ENCODE measurements at regions not wholly inside any gene's neighbourhood (a gene's known extent, or its start where the extent isn't known, plus 50 kb on each side); places are given as distances from the start of the nearest gene placed in this dataset.

DNA sequence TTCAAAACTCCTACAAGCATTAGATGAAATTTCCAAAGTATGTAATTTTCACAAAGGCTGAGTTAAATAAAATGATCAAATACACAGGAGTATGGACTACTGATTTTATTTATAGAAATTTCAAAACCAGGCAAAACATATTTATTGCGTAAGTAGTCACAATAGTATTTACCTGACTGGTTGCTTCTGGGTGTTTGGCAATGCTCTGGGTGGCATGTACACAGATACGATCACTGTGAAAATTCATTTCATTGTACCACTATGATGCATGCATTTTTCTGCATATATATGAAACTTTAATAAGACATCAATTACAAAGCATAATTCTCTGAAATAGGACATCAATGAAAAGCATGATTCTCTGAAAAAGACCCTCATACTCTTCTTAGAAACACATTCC lies 384.2 kb downstream of the TLL1 start:
- TF ChIP-seq, protein P1, sequence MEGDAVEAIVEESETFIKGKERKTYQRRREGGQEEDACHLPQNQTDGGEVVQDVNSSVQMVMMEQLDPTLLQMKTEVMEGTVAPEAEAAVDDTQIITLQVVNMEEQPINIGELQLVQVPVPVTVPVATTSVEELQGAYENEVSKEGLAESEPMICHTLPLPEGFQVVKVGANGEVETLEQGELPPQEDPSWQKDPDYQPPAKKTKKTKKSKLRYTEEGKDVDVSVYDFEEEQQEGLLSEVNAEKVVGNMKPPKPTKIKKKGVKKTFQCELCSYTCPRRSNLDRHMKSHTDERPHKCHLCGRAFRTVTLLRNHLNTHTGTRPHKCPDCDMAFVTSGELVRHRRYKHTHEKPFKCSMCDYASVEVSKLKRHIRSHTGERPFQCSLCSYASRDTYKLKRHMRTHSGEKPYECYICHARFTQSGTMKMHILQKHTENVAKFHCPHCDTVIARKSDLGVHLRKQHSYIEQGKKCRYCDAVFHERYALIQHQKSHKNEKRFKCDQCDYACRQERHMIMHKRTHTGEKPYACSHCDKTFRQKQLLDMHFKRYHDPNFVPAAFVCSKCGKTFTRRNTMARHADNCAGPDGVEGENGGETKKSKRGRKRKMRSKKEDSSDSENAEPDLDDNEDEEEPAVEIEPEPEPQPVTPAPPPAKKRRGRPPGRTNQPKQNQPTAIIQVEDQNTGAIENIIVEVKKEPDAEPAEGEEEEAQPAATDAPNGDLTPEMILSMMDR (IDR thresholded peaks at IDR 0.05; ENCODE audit: low read depth, low read length): no peak
- DNase-seq (ENCODE audit: low read depth, low spot score): no peak
- in situ Hi-C loops (cut with HindIII; ENCODE audit: low sequenced_read_pairs): no loop called here
- H3K4me3 ChIP-seq (ENCODE audit: low read depth, low read length): no peak overlapping the region

DNA sequence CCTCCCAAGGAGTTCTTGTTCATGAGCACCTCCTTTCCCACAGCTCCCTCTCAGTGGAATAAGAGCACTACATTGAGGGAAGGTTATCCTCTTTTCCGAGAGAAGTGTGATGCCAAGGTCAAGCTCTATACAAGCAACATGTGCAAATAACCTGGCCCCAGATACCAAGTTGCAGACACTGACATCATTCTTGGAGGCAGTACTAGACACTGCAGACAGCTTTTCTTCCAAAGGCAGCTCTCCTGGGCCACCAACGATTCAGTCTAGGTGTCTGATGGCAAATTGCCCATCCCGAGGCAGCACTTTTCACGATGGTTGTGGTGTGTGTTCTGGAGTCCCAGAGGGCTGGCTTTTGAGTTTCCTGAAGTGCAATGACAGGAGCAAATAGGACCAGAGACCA lies 384.9 kb downstream of the TLL1 start:
- no peak for DNase-seq (ENCODE audit: low read depth, low spot score)
- no peak overlapping the region for H3K4me3 ChIP-seq (ENCODE audit: low read depth, low read length)
- in situ Hi-C loops (cut with HindIII; ENCODE audit: low sequenced_read_pairs): no loop called here
- TF ChIP-seq, protein P1 (IDR thresholded peaks at IDR 0.05; ENCODE audit: low read depth, low read length): no peak

DNA sequence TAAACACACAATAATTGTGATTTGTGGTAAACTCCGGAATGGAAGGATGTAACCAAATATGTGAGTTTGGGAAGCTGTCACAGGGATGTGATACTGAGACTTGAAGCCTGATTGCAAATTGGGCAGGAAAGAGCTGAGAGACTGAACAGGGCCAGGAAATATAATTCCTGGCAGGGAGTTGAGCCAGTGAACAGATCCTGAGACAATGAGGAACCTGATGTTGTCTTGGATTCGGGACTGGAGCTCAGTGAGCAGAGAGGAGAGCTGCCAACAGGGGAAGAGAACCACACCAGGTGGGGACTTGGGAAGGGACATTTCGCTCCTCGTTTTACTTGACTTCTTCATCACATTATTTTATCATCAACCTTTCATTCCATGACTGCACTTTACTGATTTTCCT lies 386.0 kb downstream of the TLL1 start:
- TF ChIP-seq, protein P1 (IDR thresholded peaks at IDR 0.05; ENCODE audit: low read depth, low read length): no peak
- no peak overlapping the region for H3K4me3 ChIP-seq (ENCODE audit: low read depth, low read length)
- no peak for DNase-seq (ENCODE audit: low read depth, low spot score)
- in situ Hi-C loops (cut with HindIII; ENCODE audit: low sequenced_read_pairs): no loop called here

DNA sequence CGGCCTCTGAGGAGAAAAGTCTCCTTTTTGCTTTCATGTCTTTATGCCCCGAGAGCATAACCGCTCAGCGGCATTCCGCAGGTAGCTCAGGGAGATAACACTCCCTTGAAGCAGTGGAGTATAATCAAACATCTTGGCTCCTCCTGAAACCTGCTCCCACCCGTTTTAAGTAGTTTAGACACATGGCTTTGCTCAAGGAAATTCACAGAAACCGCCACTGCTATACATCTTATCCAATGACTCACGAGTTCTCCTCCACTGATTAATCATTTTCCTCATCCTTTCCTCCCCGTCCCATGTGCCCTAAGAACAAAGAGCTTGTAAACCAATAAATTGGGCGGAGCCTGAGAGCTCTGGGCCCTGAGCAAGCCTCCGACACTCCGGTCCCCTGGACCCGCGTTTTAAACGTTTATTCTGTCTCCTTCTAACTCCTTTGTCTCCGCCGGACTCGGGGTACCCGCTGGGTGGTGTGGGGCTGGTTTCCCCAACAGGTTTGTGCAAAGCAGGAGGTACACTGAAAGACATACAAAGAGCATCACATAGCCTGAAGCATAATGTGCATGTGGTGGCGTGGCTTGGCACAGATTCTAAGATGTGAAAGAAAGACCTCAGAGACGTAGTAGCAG lies 401.2 kb downstream of the TLL1 start:
- TF ChIP-seq, protein P1 (IDR thresholded peaks at IDR 0.05; ENCODE audit: low read depth, low read length): no peak
- DNase-seq (ENCODE audit: low read depth, low spot score): no peak
- in situ Hi-C loops (cut with HindIII; ENCODE audit: low sequenced_read_pairs): no loop called here

DNA sequence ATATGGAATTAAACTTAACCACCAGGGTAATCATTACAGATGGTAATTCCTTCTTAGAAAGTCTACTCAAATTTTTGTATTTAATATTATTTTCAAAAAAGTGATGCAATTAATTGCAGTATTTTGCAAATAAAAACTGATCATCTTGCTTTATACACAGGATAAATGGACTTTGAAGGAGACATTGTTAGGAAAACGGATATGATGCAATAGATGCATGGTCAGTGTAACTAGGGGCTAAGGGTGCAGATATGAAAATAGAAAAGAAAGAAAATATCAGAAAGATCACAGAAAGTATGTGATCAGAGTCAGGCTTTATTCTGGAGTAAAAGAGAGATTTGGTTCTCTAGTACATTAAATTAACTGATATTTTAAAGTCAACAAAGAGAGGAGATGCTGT lies 401.7 kb downstream of the TLL1 start:
- TF ChIP-seq, protein P1 (IDR thresholded peaks at IDR 0.05; ENCODE audit: low read depth, low read length): no peak
- no peak overlapping the region for H3K4me3 ChIP-seq (ENCODE audit: low read depth, low read length)
- in situ Hi-C loops (cut with HindIII; ENCODE audit: low sequenced_read_pairs): no loop called here
- DNase-seq (ENCODE audit: low read depth, low spot score): no peak

More for the DNA sequence above, 401.2 kb downstream of the TLL1 start:
- no peak overlapping the region for H3K4me3 ChIP-seq (ENCODE audit: low read depth, low read length)

DNA sequence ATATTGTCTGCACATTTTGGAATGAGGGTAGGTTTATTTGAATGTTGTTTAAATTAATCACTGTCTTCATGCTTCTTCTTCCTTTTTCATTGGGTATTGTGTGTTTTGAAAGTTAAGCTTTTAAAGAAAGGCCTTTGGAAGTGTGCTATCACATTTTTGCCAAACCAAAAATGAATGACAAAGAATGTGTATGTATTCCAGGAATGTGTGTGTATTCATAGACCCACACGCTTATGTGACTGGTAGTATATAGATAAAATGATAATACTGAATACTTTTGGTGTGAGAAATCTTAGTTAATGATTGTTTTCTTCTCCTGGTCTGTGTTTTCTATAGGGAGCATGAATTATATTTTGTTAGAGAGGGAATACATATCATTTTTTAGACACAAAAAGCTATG lies 404.4 kb downstream of the TLL1 start:
- in situ Hi-C loops (cut with HindIII; ENCODE audit: low sequenced_read_pairs): no loop called here
- H3K4me3 ChIP-seq (ENCODE audit: low read depth, low read length): no peak overlapping the region

More for the DNA sequence above, 404.4 kb downstream of the TLL1 start:
- TF ChIP-seq, protein P1 (IDR thresholded peaks at IDR 0.05; ENCODE audit: low read depth, low read length): no peak
- peak; percentile 32 for DNase-seq (ENCODE audit: low read depth, low spot score)
